H54 (cell line): ENCODE measurements at regions not wholly inside any gene's neighbourhood (a gene's known extent, or its start where the extent isn't known, plus 50 kb on each side); places are given as distances from the start of the nearest gene placed in this dataset.

Source experiments
- DNase-seq: peaks from one replicate; pipeline ENCODE4 v3.0.0; 2011; ENCODE audit warnings: low spot score, mixed read lengths; ENCODE audit not compliant: insufficient read length
- FAIRE-seq: peaks from 3 replicates; lab custom pipeline; 2011; peaks lifted over from hg19 to GRCh38; lab: Jason Lieb, UNC
- POLR2A ChIP-seq: IDR thresholded peaks from 2 replicates; pipeline ENCODE4 v1.6.1; 2011; ENCODE audit warnings: low read depth, mild to moderate bottlenecking, low read length

GRCh38 chr11:116412118-116412889 is 360.5 kb downstream of the BUD13 start:
- DNase-seq (no peak), FAIRE-seq (no peak)
- TF ChIP-seq POLR2A, result no peak

DNA sequence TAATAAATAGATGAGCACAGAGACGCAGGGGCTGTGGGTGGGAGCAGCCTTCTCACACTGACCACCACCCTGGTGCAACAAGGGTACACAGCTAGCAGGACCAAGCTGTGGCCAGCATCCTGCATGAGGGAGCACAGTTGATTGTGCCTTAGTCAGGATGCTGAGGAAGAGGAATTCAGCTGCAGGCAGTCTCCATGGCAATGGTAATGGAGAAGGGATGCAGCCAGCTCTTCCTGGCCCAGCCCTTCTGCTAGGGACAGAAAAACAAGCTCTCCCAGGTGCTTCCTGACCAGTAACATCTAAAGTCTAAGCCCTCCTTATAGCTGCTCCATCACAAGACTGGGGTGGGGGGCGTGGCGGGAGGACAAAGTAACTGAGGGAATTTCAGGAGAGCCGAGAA is 363.5 kb downstream of the BUD13 start:
- DNase-seq, result no peak
- no peak for TF ChIP-seq POLR2A
- FAIRE-seq, result no peak

DNA sequence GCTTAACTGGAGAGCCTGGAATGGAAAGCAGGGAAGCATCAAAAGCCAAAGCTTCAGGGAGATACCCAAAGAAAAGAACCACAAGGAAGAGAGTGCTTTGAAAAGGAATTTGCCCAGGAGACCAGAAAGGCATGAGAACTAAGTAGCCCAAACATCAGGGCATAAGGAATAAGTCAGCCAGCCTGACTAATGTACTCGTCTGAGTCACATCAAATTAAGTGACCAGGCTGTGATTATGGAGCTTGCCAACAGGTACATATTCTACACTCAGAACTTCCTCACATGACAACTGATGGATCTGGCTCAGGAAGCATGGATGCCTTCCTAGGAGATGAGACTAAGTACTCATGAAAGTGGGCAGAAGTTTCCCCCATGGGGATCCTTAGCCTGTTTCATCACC is 366.7 kb downstream of the BUD13 start:
- no peak for DNase-seq
- FAIRE-seq, result no peak
- TF ChIP-seq POLR2A, result no peak

DNA sequence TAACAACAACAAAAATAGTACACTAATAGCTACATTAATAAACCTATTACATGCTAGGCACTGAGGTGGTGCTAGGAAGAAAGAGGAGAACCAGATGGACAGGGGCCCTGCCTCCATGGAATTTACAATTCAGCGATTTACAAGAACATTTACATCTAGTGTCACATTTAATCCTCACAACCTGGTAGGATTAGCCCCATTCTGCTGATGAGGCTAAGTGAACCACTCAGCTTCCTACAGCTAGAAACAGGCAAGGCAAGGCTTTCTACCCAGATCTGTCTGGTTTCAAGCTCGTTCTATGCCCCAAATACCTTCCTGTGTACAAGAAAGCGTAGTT is 368.4 kb downstream of the BUD13 start:
- FAIRE-seq (no peak), DNase-seq (no peak)
- no peak for TF ChIP-seq POLR2A

GRCh38 chr11:116403794-116404461 is 368.9 kb downstream of the BUD13 start:
- TF ChIP-seq POLR2A, result no peak
- DNase-seq (no peak), FAIRE-seq (no peak)

DNA sequence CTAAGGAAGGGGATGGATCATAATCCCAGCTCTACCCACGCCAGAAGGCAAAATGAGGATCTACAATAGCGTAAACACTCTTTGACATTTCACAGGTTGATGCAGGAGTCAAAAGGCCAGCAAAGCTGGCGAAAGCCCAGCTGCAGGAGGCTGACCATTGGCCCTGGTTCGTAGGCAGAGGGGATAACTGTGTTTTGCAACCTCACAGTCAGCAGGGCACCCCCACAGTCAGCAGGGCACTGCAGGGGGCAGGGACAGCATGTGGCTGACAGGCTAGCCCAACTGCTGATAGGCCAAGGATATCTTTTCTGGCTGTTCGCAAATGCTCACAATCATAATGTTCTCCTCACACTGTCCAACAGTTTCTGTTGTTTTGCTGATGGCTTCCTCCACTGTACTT is 372.7 kb downstream of the BUD13 start:
- DNase-seq, result no peak
- TF ChIP-seq POLR2A, result no peak
- FAIRE-seq, result no peak

- no peak for TF ChIP-seq POLR2A
- DNase-seq, result no peak
- no peak for FAIRE-seq
Measured at GRCh38 chr11:116397602-116398084, 375.1 kb downstream of the BUD13 start.

- FAIRE-seq (no peak), DNase-seq (no peak)
- no peak for TF ChIP-seq POLR2A
Measured at GRCh38 chr11:116396331-116396730, 376.5 kb downstream of the BUD13 start.

DNA sequence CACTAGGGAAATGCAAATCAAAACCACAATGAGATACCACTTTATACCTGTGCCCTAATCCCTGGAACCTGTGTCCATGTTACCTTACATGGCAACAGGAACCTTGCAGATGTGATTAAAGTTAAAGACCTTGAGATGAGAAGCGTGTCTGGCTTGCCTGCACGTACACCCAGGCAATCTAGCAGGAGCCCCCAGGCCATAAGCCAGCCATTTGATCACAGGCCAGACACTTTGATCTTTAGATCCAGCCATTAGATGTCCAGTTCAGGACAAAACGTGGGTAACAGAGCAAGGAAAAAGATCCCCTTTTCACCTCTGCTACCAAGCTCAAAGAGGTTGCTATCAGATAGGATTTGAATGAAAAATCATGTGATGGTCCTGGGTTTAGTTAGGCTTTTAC is 378.8 kb downstream of the BUD13 start:
- FAIRE-seq (no peak), DNase-seq (no peak)
- no peak for TF ChIP-seq POLR2A

DNA sequence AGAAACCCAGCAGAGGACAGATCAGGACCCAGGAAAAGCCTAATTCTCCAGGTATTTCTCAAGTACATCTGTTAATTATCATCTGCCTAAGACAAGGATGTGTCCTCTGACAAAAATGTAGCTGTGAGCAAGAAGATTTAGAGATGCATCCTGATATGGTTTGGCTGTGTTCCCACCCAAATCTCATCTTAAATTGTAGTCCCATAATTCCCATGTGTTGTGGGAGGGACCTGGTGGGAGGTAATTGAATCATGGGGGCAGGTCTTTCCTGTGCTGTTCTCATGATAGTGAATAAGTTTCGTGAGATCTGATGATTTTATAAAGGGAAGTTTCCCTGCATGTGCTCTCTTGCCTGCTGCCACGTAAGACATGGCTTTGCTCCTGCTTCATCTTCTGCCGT is 381.8 kb downstream of the BUD13 start:
- DNase-seq, result no peak
- no peak for FAIRE-seq
- TF ChIP-seq POLR2A, result no peak

- no peak for TF ChIP-seq POLR2A
- FAIRE-seq (no peak), DNase-seq (no peak)
Measured at GRCh38 chr11:116388146-116388545, 384.6 kb downstream of the BUD13 start.

DNA sequence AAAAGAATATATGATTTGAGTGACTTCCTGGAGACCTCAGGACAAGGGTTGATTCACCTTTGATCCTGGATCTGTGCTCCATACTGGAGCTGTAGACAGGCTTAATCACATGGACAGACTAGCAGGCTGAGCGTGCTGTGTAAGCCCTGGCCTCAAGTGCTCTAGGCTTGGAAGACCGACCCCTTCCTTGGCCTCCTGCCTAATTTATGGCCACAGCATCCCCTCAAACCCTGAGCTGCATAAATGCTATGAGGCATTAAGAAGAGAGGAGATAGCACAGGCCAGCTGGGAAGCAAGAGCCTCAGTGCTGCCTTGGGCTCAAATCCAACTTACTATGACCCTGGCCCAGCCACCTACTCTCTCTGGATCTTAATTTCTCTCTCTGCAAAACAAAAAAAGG is 385.1 kb downstream of the BUD13 start:
- no peak for DNase-seq
- no peak for FAIRE-seq
- TF ChIP-seq POLR2A, result no peak

GRCh38 chr11:116386118-116386699 is 386.6 kb downstream of the BUD13 start:
- DNase-seq (no peak), FAIRE-seq (no peak)
- no peak for TF ChIP-seq POLR2A

- FAIRE-seq (no peak), DNase-seq (no peak)
- TF ChIP-seq POLR2A, result no peak
Measured at GRCh38 chr11:116384876-116385275, 387.9 kb downstream of the BUD13 start.
